Activated CD4-positive, alpha-beta T cell treated with anti-CD3 and anti-CD28 coated beads, Interleukin-2, amount 50 U/mL, for 48 hours (primary cell): ENCODE measurements at regions not wholly inside any gene's neighbourhood (a gene's known extent, or its start where the extent isn't known, plus 50 kb on each side); places are given as distances from the start of the nearest gene placed in this dataset.

Source experiments
- DNase-seq, 2 experiments: peaks; one replicate each; pipeline ENCODE4 v3.0.0-alpha.2; 2020

- no peak for DNase-seq
Measured at GRCh38 chr2:226618875-226619605, 180.6 kb downstream of the IRS1 start.

- no peak for DNase-seq
Measured at GRCh38 chr2:226618544-226618874, 181.1 kb downstream of the IRS1 start.

- DNase-seq: no peak
Measured at GRCh38 chr2:226615891-226616290, 183.7 kb downstream of the IRS1 start.

- DNase-seq: no peak
Measured at GRCh38 chr2:226611944-226612318, 187.7 kb downstream of the IRS1 start.

- DNase-seq: no peak
Measured at GRCh38 chr2:226611196-226611943, 188.2 kb downstream of the IRS1 start.

- no peak for DNase-seq
Measured at GRCh38 chr2:226609366-226609765, 190.3 kb downstream of the IRS1 start.

- DNase-seq: no peak
Measured at GRCh38 chr2:226608451-226608850, 191.2 kb downstream of the IRS1 start.

- DNase-seq: no peak
Measured at GRCh38 chr2:226607379-226607778, 192.2 kb downstream of the IRS1 start.

GRCh38 chr2:226605642-226606041 lies 194.0 kb downstream of the IRS1 start:
- DNase-seq: no peak

GRCh38 chr2:226603606-226604005 lies 196.0 kb downstream of the IRS1 start:
- no peak for DNase-seq

GRCh38 chr2:226601881-226602662 lies 197.5 kb downstream of the IRS1 start:
- no peak for DNase-seq

- DNase-seq: no peak
Measured at GRCh38 chr2:226600802-226601201, 198.8 kb downstream of the IRS1 start.

GRCh38 chr2:226600184-226600583 lies 199.4 kb downstream of the IRS1 start:
- DNase-seq: no peak

GRCh38 chr2:226589043-226589442 lies 210.6 kb downstream of the IRS1 start:
- DNase-seq: no peak

- DNase-seq: no peak
Measured at GRCh38 chr2:226585130-226585561, 214.5 kb downstream of the IRS1 start.

- DNase-seq: no peak
Measured at GRCh38 chr2:226584518-226585055, 215.0 kb downstream of the IRS1 start.

GRCh38 chr2:226583715-226584114 lies 215.9 kb downstream of the IRS1 start:
- no peak for DNase-seq

GRCh38 chr2:226581661-226582060 lies 218.0 kb downstream of the IRS1 start:
- no peak for DNase-seq

GRCh38 chr2:226581004-226581403 lies 218.6 kb downstream of the IRS1 start:
- DNase-seq: no peak

- no peak for DNase-seq
Measured at GRCh38 chr2:226580403-226580802, 219.2 kb downstream of the IRS1 start.

GRCh38 chr2:226579519-226579918 lies 220.1 kb downstream of the IRS1 start:
- no peak for DNase-seq

- no peak for DNase-seq
Measured at GRCh38 chr2:226578879-226579278, 220.7 kb downstream of the IRS1 start.

GRCh38 chr2:226578373-226578772 lies 221.2 kb downstream of the IRS1 start:
- DNase-seq: no peak

- no peak for DNase-seq
Measured at GRCh38 chr2:226575928-226576327, 223.7 kb downstream of the IRS1 start.
